Small intestine (tissue), 7 donors: ENCODE measurements at regions not wholly inside any gene's neighbourhood (a gene's known extent, or its start where the extent isn't known, plus 50 kb on each side); places are given as distances from the start of the nearest gene placed in this dataset.

Experiments used
- DNase-seq, 2 donors: peaks; one replicate each; pipeline versions ENCODE4 v3.0.0 to v3.0.0-alpha.2; 2013
- FAIRE-seq: peaks from 2 replicates; lab custom pipeline; 2012; peaks lifted over from hg19 to GRCh38; lab: Jason Lieb, UNC
- H3K27ac ChIP-seq, 3 donors: one replicate each; pipeline ENCODE4 v1.5.1; 2013; ENCODE audit warnings: low read length in 2 of 3, mild to moderate bottlenecking in 2 of 3, control low read depth in 1 of 3, inconsistent platforms in 1 of 3, low read depth in 1 of 3, moderate library complexity in 1 of 3
- H3K27me3 ChIP-seq, 3 donors: one replicate each; pipeline ENCODE4 v1.6.1; 2013; ENCODE audit warnings: low read length in 3 of 3, inconsistent platforms in 1 of 3; ENCODE audit not compliant: control insufficient read depth in 3 of 3, insufficient read depth in 3 of 3
- H3K36me3 ChIP-seq, 3 donors: one replicate each; pipeline ENCODE4 v1.6.1; 2013; ENCODE audit warnings: low read length in 3 of 3, inconsistent platforms in 1 of 3, low read depth in 1 of 3, mild to moderate bottlenecking in 1 of 3, moderate library complexity in 1 of 3; ENCODE audit not compliant: control insufficient read depth in 3 of 3, insufficient read depth in 2 of 3
- H3K4me1 ChIP-seq, 3 donors: one replicate each; pipeline ENCODE4 v1.6.1; 2013; ENCODE audit warnings: low read length in 2 of 3, inconsistent platforms in 1 of 3, low read depth in 1 of 3, mild to moderate bottlenecking in 1 of 3, moderate library complexity in 1 of 3; ENCODE audit not compliant: control insufficient read depth in 3 of 3, insufficient read depth in 2 of 3
- H3K4me3 ChIP-seq, 3 donors: one replicate each; pipeline ENCODE4 v1.5.1; 2013; ENCODE audit warnings: low read length in 3 of 3, control low read depth in 1 of 3, inconsistent platforms in 1 of 3, low read depth in 1 of 3, mild to moderate bottlenecking in 1 of 3, moderate library complexity in 1 of 3
- H3K9me3 ChIP-seq, 2 donors: one replicate each; pipeline ENCODE4 v1.6.1; 2013; ENCODE audit warnings: low read depth in 1 of 2, low read length in 1 of 2; ENCODE audit not compliant: control insufficient read depth in 2 of 2, insufficient read depth in 1 of 2
- WGBS, 3 donors: extraction: QIAGEN DNeasy Blood & Tissue Kit; methylation state at CpG; one replicate each; pipeline ENCODE4 v1.1.7; 2013; 5-methylcytosine and 5-hydroxymethylcytosine counted together
- donor health status: healthy with polysubstance abuse.
- donor health status: control.
- donor health status: control.
- donor health status: Bipolar disorder and iron deficiency.
- donor health status: healthy.

- Histone ChIP-seq H3K36me3 (no peaks in the 10 kb centered on the region), H3K4me1 (no peaks in the 10 kb centered on the region), H3K9me3 (peaks cover 0 to 14% of the 10 kb centered on the region in 2 donors), H3K27me3 (peaks cover 0 to 2% (median 0%) of the 10 kb centered on the region in 3 donors), H3K4me3 (no peak overlapping the region), H3K27ac (no peak overlapping the region)
- WGBS, 3 donors: 64 to 90% (median 73%) methylated on average over 2 of the region's 2 CpGs
- FAIRE-seq: no peak
- no peak for DNase-seq
Measured at GRCh38 chr3:115503394-115503793, 119.9 kb upstream of the GAP43 start.

GRCh38 chr3:115508562-115508961 is 114.7 kb upstream of the GAP43 start:
- H3K4me1 ChIP-seq: peaks cover 0 to 3% (median under 1%) of the 10 kb centered on the region in 3 donors
- no peaks in the 10 kb centered on the region for H3K36me3 ChIP-seq
- 53 to 74% (median 66%) methylated on average over 2 of the region's 2 CpGs for WGBS, 3 donors
- peaks cover 0 to 14% of the 10 kb centered on the region in 2 donors for H3K9me3 ChIP-seq
- H3K27me3 ChIP-seq: peaks cover 0 to 9% (median 0%) of the 10 kb centered on the region in 3 donors
- FAIRE-seq (no peak), DNase-seq (no peak)
- no peak overlapping the region for H3K27ac ChIP-seq
- H3K4me3 ChIP-seq: no peak overlapping the region

GRCh38 chr3:115512565-115513415 is 110.5 kb upstream of the GAP43 start:
- no peak for FAIRE-seq
- DNase-seq: peak; percentile 44 to 49

GRCh38 chr3:115513416-115513800 is 109.9 kb upstream of the GAP43 start:
- H3K4me3 ChIP-seq: peak overlapping the region in 2 of 3 donors; percentile 35 to 41
- H3K36me3 ChIP-seq: no peaks in the 10 kb centered on the region
- no peaks in the 10 kb centered on the region for H3K9me3 ChIP-seq
- FAIRE-seq (no peak), DNase-seq (peak in 1 of 2 donors; percentile 35)
- peaks cover 0 to 5% (median 3%) of the 10 kb centered on the region in 3 donors for H3K4me1 ChIP-seq
- H3K27ac ChIP-seq: no peak overlapping the region
- H3K27me3 ChIP-seq: peaks cover 0 to 9% (median 0%) of the 10 kb centered on the region in 3 donors
- WGBS, 3 donors: 3 to 17% (median 10%) methylated on average over 5 of the region's 5 CpGs

More at GRCh38 chr3:115512565-115513415, 110.5 kb upstream of the GAP43 start:
- no peaks in the 10 kb centered on the region for H3K36me3 ChIP-seq
- peaks cover 0 to 9% (median 0%) of the 10 kb centered on the region in 3 donors for H3K27me3 ChIP-seq
- no peaks in the 10 kb centered on the region for H3K9me3 ChIP-seq
- peak overlapping the region in 1 of 3 donors; percentile 26 for H3K27ac ChIP-seq
- H3K4me3 ChIP-seq: peak overlapping the region in 2 of 3 donors; percentile 35 to 41
- WGBS, 3 donors: 0% methylated on average over 26 of the region's 26 CpGs
- H3K4me1 ChIP-seq: peaks cover 0 to 5% (median 3%) of the 10 kb centered on the region in 3 donors

GRCh38 chr3:115517457-115518050 is 105.8 kb upstream of the GAP43 start:
- no peak overlapping the region for H3K4me3 ChIP-seq
- WGBS, 3 donors: 47 to 57% (median 49%) methylated on average over 3 of the region's 3 CpGs
- H3K4me1 ChIP-seq: peaks cover 0 to 5% (median 0%) of the 10 kb centered on the region in 3 donors
- DNase-seq (no peak), FAIRE-seq (no peak)
- no peaks in the 10 kb centered on the region for H3K9me3 ChIP-seq
- H3K27me3 ChIP-seq: peaks cover 0 to under 1% (median 0%) of the 10 kb centered on the region in 3 donors
- H3K27ac ChIP-seq: no peak overlapping the region
- H3K36me3 ChIP-seq: no peaks in the 10 kb centered on the region

GRCh38 chr3:115518100-115518852 is 105.0 kb upstream of the GAP43 start:
- Histone ChIP-seq H3K36me3 (no peaks in the 10 kb centered on the region), H3K27ac (no peak overlapping the region), H3K4me3 (no peak overlapping the region), H3K27me3 (no peaks in the 10 kb centered on the region), H3K9me3 (no peaks in the 10 kb centered on the region), H3K4me1 (peaks cover 0 to 5% (median 0%) of the 10 kb centered on the region in 3 donors)
- WGBS, 3 donors: 58 to 62% (median 60%) methylated on average over 4 of the region's 4 CpGs
- DNase-seq (peak; percentile 11 to 25), FAIRE-seq (no peak)

GRCh38 chr3:115520241-115520640 is 103.1 kb upstream of the GAP43 start:
- H3K27ac ChIP-seq: no peak overlapping the region
- 60 to 69% (median 69%) methylated on average over 2 of the region's 2 CpGs for WGBS, 3 donors
- no peak for FAIRE-seq
- no peak overlapping the region for H3K4me3 ChIP-seq
- no peak for DNase-seq
- no peaks in the 10 kb centered on the region for H3K9me3 ChIP-seq
- H3K4me1 ChIP-seq: no peaks in the 10 kb centered on the region
- H3K27me3 ChIP-seq: no peaks in the 10 kb centered on the region
- H3K36me3 ChIP-seq: no peaks in the 10 kb centered on the region

GRCh38 chr3:115520651-115521245 is 102.6 kb upstream of the GAP43 start:
- H3K27me3 ChIP-seq: no peaks in the 10 kb centered on the region
- FAIRE-seq: no peak
- no peaks in the 10 kb centered on the region for H3K9me3 ChIP-seq
- H3K36me3 ChIP-seq: no peaks in the 10 kb centered on the region
- no peak overlapping the region for H3K4me3 ChIP-seq
- no peak for DNase-seq
- H3K27ac ChIP-seq: no peak overlapping the region
- H3K4me1 ChIP-seq: no peaks in the 10 kb centered on the region
